DOHH2 (cell line): ENCODE measurements at regions not wholly inside any gene's neighbourhood (a gene's known extent, or its start where the extent isn't known, plus 50 kb on each side); places are given as distances from the start of the nearest gene placed in this dataset.

Experiments
- H3F3A ChIP-seq: fragments of 200-600 bp; sonication (generic), shearing (Covaris generic); 2 replicates; pipeline ENCODE4 v1.6.0; 2016; ENCODE audit warnings: antibody characterized with exemption, mild to moderate bottlenecking; ENCODE audit not compliant: control insufficient read depth, insufficient read depth
- H3K27ac ChIP-seq: fragments of 200-600 bp; sonication (generic); 2 replicates; pipeline ENCODE4 v1.5.1; 2014; ENCODE audit warnings: low read depth, mild to moderate bottlenecking, low read length, moderate library complexity
- H3K27me3 ChIP-seq: fragments of 200-600 bp; sonication (generic); 2 replicates; pipeline ENCODE4 v1.6.1; 2014; ENCODE audit warnings: mild to moderate bottlenecking, low read length, mixed read lengths; ENCODE audit not compliant: control insufficient read depth
- H3K36me3 ChIP-seq: fragments of 200-600 bp; sonication (generic); 2 replicates; pipeline ENCODE4 v1.6.1; 2014; ENCODE audit warnings: mild to moderate bottlenecking, low read length, moderate library complexity, mixed read lengths; ENCODE audit not compliant: control insufficient read depth
- H3K4me1 ChIP-seq: fragments of 200-600 bp; sonication (generic); 2 replicates; pipeline ENCODE4 v1.6.1; 2014; ENCODE audit warnings: mild to moderate bottlenecking, low read length, mixed read lengths; ENCODE audit not compliant: control insufficient read depth
- H3K4me2 ChIP-seq: fragments of 200-600 bp; sonication (generic); 2 replicates; pipeline ENCODE4 v1.6.0; 2014; ENCODE audit warnings: mild to moderate bottlenecking, low read length, moderate library complexity
- H3K4me3 ChIP-seq: fragments of 200-600 bp; sonication (generic); 2 replicates; pipeline ENCODE4 v1.5.1; 2014; ENCODE audit warnings: mild to moderate bottlenecking, low read length, mixed read lengths
- H3K79me2 ChIP-seq: fragments of 200-600 bp; sonication (generic); 2 replicates; pipeline ENCODE4 v1.6.1; 2014; ENCODE audit warnings: mild to moderate bottlenecking, low read length, mixed read lengths; ENCODE audit not compliant: control insufficient read depth
- H3K9me2 ChIP-seq: fragments of 200-600 bp; sonication (generic); replicated peaks from 2 replicates; pipeline ENCODE4 v1.6.1; 2014; ENCODE audit warnings: mild to moderate bottlenecking, low read length, mixed read lengths; ENCODE audit not compliant: control insufficient read depth
- H3K9me3 ChIP-seq: fragments of 200-600 bp; sonication (generic); 2 replicates; pipeline ENCODE4 v1.6.1; 2014; ENCODE audit warnings: antibody characterized with exemption, low read length, mixed read lengths; ENCODE audit not compliant: control insufficient read depth, insufficient read depth
- H4K20me1 ChIP-seq: fragments of 200-600 bp; sonication (generic); 2 replicates; pipeline ENCODE4 v1.6.0; 2014; ENCODE audit warnings: low read depth, mild to moderate bottlenecking, antibody characterized with exemption, low read length, moderate library complexity; ENCODE audit not compliant: control insufficient read depth, insufficient read depth
- EZH2phosphoT487 ChIP-seq: fragments of 200-600 bp; sonication (generic); IDR thresholded peaks from 2 replicates; pipeline ENCODE4 v1.6.1; 2017; ENCODE audit warnings: borderline replicate concordance, mild to moderate bottlenecking, antibody characterized with exemption, low read length, moderate library complexity, mixed read lengths
- TF ChIP-seq, protein P1 (sequence below): fragments of 200-600 bp; sonication (generic); IDR thresholded peaks from one replicate; pipeline ENCODE4 v1.5.1; 2014; ENCODE audit warnings: antibody characterized with exemption, mild to moderate bottlenecking, low read depth, low read length; ENCODE audit not compliant: poor library complexity, severe bottlenecking

DNA sequence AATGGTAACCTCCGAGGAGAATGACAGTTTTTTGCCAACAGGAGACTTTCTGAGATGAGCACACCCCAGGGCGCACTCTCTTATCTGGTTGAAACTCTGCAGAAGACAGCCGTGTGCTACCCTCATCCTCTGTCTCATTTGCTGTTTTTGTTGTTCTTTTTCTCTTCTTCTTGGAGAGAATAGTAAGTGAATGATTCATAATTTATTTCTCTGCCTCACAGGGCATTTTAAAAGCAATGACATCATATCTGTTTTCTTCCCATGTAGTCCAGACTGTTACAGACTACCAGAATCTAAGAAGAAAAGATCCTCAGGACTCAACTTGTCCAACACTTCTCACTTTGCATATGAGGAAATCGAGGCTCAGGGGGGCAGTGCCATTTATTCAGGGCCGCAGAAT is 771.1 kb upstream of the GRM7 start:
- H3K36me3 ChIP-seq: no peaks in the 10 kb centered on the region
- no peaks in the 10 kb centered on the region for H3K9me2 ChIP-seq
- H3K79me2 ChIP-seq: no peaks in the 10 kb centered on the region
- H3K9me3 ChIP-seq: no peaks in the 10 kb centered on the region
- no peaks in the 10 kb centered on the region for H3K4me1 ChIP-seq
- no peak overlapping the region for H3K4me3 ChIP-seq
- TF ChIP-seq, protein P1, sequence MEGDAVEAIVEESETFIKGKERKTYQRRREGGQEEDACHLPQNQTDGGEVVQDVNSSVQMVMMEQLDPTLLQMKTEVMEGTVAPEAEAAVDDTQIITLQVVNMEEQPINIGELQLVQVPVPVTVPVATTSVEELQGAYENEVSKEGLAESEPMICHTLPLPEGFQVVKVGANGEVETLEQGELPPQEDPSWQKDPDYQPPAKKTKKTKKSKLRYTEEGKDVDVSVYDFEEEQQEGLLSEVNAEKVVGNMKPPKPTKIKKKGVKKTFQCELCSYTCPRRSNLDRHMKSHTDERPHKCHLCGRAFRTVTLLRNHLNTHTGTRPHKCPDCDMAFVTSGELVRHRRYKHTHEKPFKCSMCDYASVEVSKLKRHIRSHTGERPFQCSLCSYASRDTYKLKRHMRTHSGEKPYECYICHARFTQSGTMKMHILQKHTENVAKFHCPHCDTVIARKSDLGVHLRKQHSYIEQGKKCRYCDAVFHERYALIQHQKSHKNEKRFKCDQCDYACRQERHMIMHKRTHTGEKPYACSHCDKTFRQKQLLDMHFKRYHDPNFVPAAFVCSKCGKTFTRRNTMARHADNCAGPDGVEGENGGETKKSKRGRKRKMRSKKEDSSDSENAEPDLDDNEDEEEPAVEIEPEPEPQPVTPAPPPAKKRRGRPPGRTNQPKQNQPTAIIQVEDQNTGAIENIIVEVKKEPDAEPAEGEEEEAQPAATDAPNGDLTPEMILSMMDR: no peak
- no peak for TF ChIP-seq EZH2phosphoT487
- H3K27ac ChIP-seq: no peak overlapping the region
- H3K27me3 ChIP-seq: no peaks in the 10 kb centered on the region
- no peaks in the 10 kb centered on the region for H4K20me1 ChIP-seq
- H3F3A ChIP-seq: no peaks in the 10 kb centered on the region
- no peak overlapping the region for H3K4me2 ChIP-seq

DNA sequence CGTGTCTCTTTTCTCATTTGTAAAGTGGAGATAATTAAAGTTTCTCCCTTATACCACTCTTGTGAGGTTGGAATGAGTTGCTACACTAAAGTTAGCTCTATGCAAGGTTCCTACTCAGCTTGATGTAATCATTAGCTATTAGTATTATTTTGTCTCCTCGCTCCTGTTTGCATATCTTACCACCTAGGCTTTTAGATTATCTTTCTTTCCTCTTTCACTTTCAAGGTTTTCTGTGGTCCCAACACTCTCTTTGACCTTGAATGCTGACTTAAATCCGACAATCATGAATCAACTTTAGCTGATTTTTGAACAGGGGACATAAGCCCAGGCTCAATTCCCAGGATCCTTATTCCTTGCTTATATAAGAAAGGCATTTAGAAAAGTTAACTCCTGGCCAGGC is 769.7 kb upstream of the GRM7 start:
- Histone ChIP-seq H3K36me3 (no peaks in the 10 kb centered on the region), H3K9me2 (no peaks in the 10 kb centered on the region), H4K20me1 (no peaks in the 10 kb centered on the region), H3K4me2 (no peak overlapping the region), H3K79me2 (no peaks in the 10 kb centered on the region), H3K9me3 (no peaks in the 10 kb centered on the region), H3K4me1 (no peaks in the 10 kb centered on the region), H3K4me3 (no peak overlapping the region), H3F3A (no peaks in the 10 kb centered on the region), H3K27me3 (no peaks in the 10 kb centered on the region), H3K27ac (no peak overlapping the region)
- TF ChIP-seq, protein P1: no peak
- no peak for TF ChIP-seq EZH2phosphoT487

DNA sequence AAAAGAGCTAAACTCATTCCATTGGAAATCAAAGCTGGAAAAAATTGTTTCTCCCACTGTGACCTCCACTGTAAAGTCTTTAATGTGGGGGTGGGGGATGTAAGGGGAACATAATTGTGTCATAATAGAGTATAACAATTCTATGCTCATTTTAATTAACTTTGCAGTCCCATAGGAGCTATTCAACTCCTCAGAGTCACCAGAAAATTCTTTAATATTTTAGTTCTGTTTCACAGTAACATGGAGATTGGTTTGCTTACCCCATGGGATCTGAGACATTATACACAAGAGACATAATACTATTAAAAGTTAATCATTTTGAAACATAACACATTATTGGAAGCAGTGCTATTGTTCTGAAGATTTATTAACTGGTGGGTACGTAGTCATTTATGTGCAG is 765.9 kb upstream of the GRM7 start:
- no peaks in the 10 kb centered on the region for H3K4me1 ChIP-seq
- H4K20me1 ChIP-seq: no peaks in the 10 kb centered on the region
- no peak overlapping the region for H3K4me2 ChIP-seq
- H3K79me2 ChIP-seq: no peaks in the 10 kb centered on the region
- H3K27ac ChIP-seq: no peak overlapping the region
- H3F3A ChIP-seq: no peaks in the 10 kb centered on the region
- H3K9me2 ChIP-seq: no peaks in the 10 kb centered on the region
- H3K36me3 ChIP-seq: no peaks in the 10 kb centered on the region
- no peaks in the 10 kb centered on the region for H3K27me3 ChIP-seq
- H3K9me3 ChIP-seq: no peaks in the 10 kb centered on the region
- H3K4me3 ChIP-seq: no peak overlapping the region
- TF ChIP-seq EZH2phosphoT487: no peak
- TF ChIP-seq, protein P1: no peak

DNA sequence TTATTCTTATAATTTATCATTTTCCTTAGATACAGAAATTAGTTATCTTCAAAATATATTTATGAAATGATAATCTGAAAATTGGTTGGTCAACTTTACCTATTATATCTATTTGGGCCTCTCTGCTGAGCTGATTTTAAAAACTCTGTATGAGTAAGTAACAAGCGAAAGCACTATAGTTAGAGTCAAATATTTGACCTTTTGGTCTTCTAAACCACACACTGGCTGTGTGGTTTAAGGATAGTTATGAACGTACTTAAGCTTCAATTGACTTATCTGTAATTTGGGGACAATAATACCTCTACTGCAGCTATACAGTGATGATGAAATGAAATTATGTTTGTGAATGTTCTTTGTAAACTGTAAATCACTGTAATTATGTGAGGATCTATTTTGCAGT is 763.9 kb upstream of the GRM7 start:
- Histone ChIP-seq H3K4me1 (no peaks in the 10 kb centered on the region), H3K36me3 (no peaks in the 10 kb centered on the region), H3K4me3 (no peak overlapping the region), H3F3A (no peaks in the 10 kb centered on the region), H3K79me2 (no peaks in the 10 kb centered on the region), H3K9me2 (no peaks in the 10 kb centered on the region), H3K4me2 (no peak overlapping the region), H4K20me1 (no peaks in the 10 kb centered on the region), H3K9me3 (no peaks in the 10 kb centered on the region), H3K27ac (no peak overlapping the region), H3K27me3 (no peaks in the 10 kb centered on the region)
- TF ChIP-seq, protein P1: no peak
- TF ChIP-seq EZH2phosphoT487: no peak
